Inflammatory macrophage treated with lipopolysaccharide for 4 hours (primary cell): ENCODE measurements at regions not wholly inside any gene's neighbourhood (a gene's known extent, or its start where the extent isn't known, plus 50 kb on each side); places are given as distances from the start of the nearest gene placed in this dataset.
"Not testable (repeated sequence)": the region's sequence is repeated elsewhere in the genome, so short reads cannot be mapped to it uniquely, and the experiment has no call there.

Experiments used
- DNase-seq: peaks from one replicate; pipeline ENCODE4 v3.0.0-alpha.2; 2020

- not testable (repeated sequence) for DNase-seq
Observed at GRCh38 chr16:18148132-18148531, 188.4 kb downstream of the NPIPA8 start.

- DNase-seq: not testable (repeated sequence)
Observed at GRCh38 chr16:18146601-18147142, 189.9 kb downstream of the NPIPA8 start.

GRCh38 chr16:18142066-18142465, 194.5 kb downstream of the NPIPA8 start:
- DNase-seq: not testable (repeated sequence)

- DNase-seq: not testable (repeated sequence)
Observed at GRCh38 chr16:18136288-18136687, 200.2 kb downstream of the NPIPA8 start.

- DNase-seq: not testable (repeated sequence)
Observed at GRCh38 chr16:18135024-18135423, 201.5 kb downstream of the NPIPA8 start.

GRCh38 chr16:18131587-18131986, 204.9 kb downstream of the NPIPA8 start:
- not testable (repeated sequence) for DNase-seq

GRCh38 chr16:18130478-18131120, 205.9 kb downstream of the NPIPA8 start:
- DNase-seq: not testable (repeated sequence)

GRCh38 chr16:18127033-18127432, 209.5 kb downstream of the NPIPA8 start:
- DNase-seq: not testable (repeated sequence)

- DNase-seq: not testable (repeated sequence)
Observed at GRCh38 chr16:18119092-18119491, 217.4 kb downstream of the NPIPA8 start.

GRCh38 chr16:18118684-18119083, 217.9 kb downstream of the NPIPA8 start:
- DNase-seq: not testable (repeated sequence)

GRCh38 chr16:18118071-18118470, 218.5 kb downstream of the NPIPA8 start:
- DNase-seq: not testable (repeated sequence)

- not testable (repeated sequence) for DNase-seq
Observed at GRCh38 chr16:18104412-18104811, 232.1 kb downstream of the NPIPA8 start.

- not testable (repeated sequence) for DNase-seq
Observed at GRCh38 chr16:18101077-18101476, 235.5 kb downstream of the NPIPA8 start.

GRCh38 chr16:18092605-18093004, 243.9 kb downstream of the NPIPA8 start:
- not testable (repeated sequence) for DNase-seq

GRCh38 chr16:18080658-18081363, 255.7 kb downstream of the NPIPA8 start:
- DNase-seq: not testable (repeated sequence)

GRCh38 chr16:18077910-18078309, 258.6 kb downstream of the NPIPA8 start:
- not testable (repeated sequence) for DNase-seq

GRCh38 chr16:18072161-18072560, 264.4 kb downstream of the NPIPA8 start:
- no peak for DNase-seq

- no peak for DNase-seq
Observed at GRCh38 chr16:18069683-18070082, 266.9 kb downstream of the NPIPA8 start.

- DNase-seq: no peak
Observed at GRCh38 chr16:18068477-18068876, 268.1 kb downstream of the NPIPA8 start.

- no peak for DNase-seq
Observed at GRCh38 chr16:18062713-18063112, 273.8 kb downstream of the NPIPA8 start.

GRCh38 chr16:18060351-18060750, 276.2 kb downstream of the NPIPA8 start:
- DNase-seq: no peak

- DNase-seq: no peak
Observed at GRCh38 chr16:18059577-18059976, 277.0 kb downstream of the NPIPA8 start.

GRCh38 chr16:18059089-18059488, 277.4 kb downstream of the NPIPA8 start:
- DNase-seq: no peak

GRCh38 chr16:18055411-18055916, 281.1 kb downstream of the NPIPA8 start:
- no peak for DNase-seq
